Hepatocyte (in vitro differentiated cells): ENCODE measurements at regions not wholly inside any gene's neighbourhood (a gene's known extent, or its start where the extent isn't known, plus 50 kb on each side); places are given as distances from the start of the nearest gene placed in this dataset.

Experiments used
- DNase-seq: peaks from one replicate; pipeline ENCODE4 v3.0.0-alpha.2; 2016; ENCODE audit warnings: low spot score
- H2AFZ ChIP-seq: fragments of 200-600 bp; sonication (generic); 2 replicates; pipeline ENCODE4 v1.6.0; 2016; ENCODE audit warnings: antibody characterized with exemption, mild to moderate bottlenecking
- H3K27ac ChIP-seq: fragments of 200-600 bp; sonication (generic); 2 replicates; pipeline ENCODE4 v1.5.1; 2016; ENCODE audit warnings: mild to moderate bottlenecking
- H3K27me3 ChIP-seq: fragments of 200-600 bp; sonication (generic); 2 replicates; pipeline ENCODE4 v1.6.1; 2016
- H3K36me3 ChIP-seq: fragments of 200-600 bp; sonication (generic); replicated peaks from 2 replicates; pipeline ENCODE4 v1.5.1; 2016; ENCODE audit warnings: low read depth; ENCODE audit not compliant: insufficient read depth
- H3K4me1 ChIP-seq: fragments of 200-600 bp; sonication (generic); 2 replicates; pipeline ENCODE4 v1.5.1; 2016; ENCODE audit warnings: mild to moderate bottlenecking, moderate library complexity; ENCODE audit not compliant: insufficient read depth
- H3K4me2 ChIP-seq: fragments of 200-600 bp; sonication (generic); 2 replicates; pipeline ENCODE4 v1.6.0; 2016
- H3K4me3 ChIP-seq: fragments of 200-600 bp; sonication (generic); 2 replicates; pipeline ENCODE4 v1.5.1; 2016; ENCODE audit warnings: mild to moderate bottlenecking
- H3K79me2 ChIP-seq: fragments of 200-600 bp; sonication (generic); 2 replicates; pipeline ENCODE4 v1.6.0; 2017; ENCODE audit warnings: mild to moderate bottlenecking
- H3K9me2 ChIP-seq: fragments of 200-600 bp; sonication (generic); replicated peaks from 2 replicates; pipeline ENCODE4 v1.6.0; 2017; ENCODE audit warnings: mild to moderate bottlenecking; ENCODE audit not compliant: insufficient read depth
- H3K9me3 ChIP-seq: fragments of 200-600 bp; sonication (generic); 2 replicates; pipeline ENCODE4 v1.5.1; 2016; ENCODE audit warnings: low read depth, mild to moderate bottlenecking
- H4K20me1 ChIP-seq: fragments of 200-600 bp; sonication (generic); 2 replicates; pipeline ENCODE4 v1.6.0; 2016; ENCODE audit warnings: mild to moderate bottlenecking; ENCODE audit not compliant: insufficient read depth, poor library complexity, severe bottlenecking
- CTCF ChIP-seq: fragments of 200-600 bp; sonication (generic); IDR thresholded peaks from 2 replicates; pipeline ENCODE4 v1.5.1; 2016; ENCODE audit warnings: antibody characterized with exemption, mild to moderate bottlenecking; ENCODE audit not compliant: poor library complexity
- EZH2 ChIP-seq: fragments of 200-600 bp; sonication (generic); IDR thresholded peaks from 2 replicates; pipeline ENCODE4 v1.6.1; 2016; ENCODE audit warnings: antibody characterized with exemption, mild to moderate bottlenecking, borderline replicate concordance
- EZH2phosphoT487 ChIP-seq: fragments of 200-600 bp; sonication (generic); IDR thresholded peaks from one replicate; pipeline ENCODE4 v1.6.1; 2018; ENCODE audit warnings: antibody characterized with exemption, mild to moderate bottlenecking, low read depth, moderate library complexity; ENCODE audit not compliant: unreplicated experiment, severe bottlenecking
- WGBS: methylation state at CpG from one replicate; pipeline ENCODE4 v1.1.6; 2016; ENCODE audit warnings: low lambda C conversion rate; ENCODE audit errors: missing lambda C conversion rate; 5-methylcytosine and 5-hydroxymethylcytosine counted together

DNA sequence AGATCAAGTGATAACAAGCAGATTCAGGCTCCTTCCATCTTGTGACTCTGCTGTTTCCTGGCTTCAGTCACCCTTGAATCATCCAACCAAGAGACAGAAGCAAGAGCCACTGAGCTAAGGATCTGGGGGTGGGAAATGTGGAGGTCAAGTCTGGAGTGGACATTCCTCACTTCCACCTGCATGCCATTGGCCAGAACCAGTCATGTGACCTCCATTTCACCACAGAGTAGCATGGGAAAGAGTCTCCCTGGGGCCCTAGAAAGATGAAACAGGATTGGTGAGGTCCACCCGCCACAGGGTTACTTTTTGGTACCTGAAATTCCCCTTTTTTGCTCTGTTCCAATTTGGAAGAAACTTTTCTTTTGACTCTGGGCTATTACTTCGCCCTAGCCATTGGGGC is 1006.0 kb upstream of the EEF2KMT start:
- no peak overlapping the region for H3K4me3 ChIP-seq
- no peak for DNase-seq
- no peaks in the 10 kb centered on the region for H4K20me1 ChIP-seq
- 45% methylated on average over 2 of the region's 2 CpGs for WGBS
- no peaks in the 10 kb centered on the region for H3K27me3 ChIP-seq
- no peak overlapping the region for H3K27ac ChIP-seq
- no peaks in the 10 kb centered on the region for H3K79me2 ChIP-seq
- no peaks in the 10 kb centered on the region for H3K9me2 ChIP-seq
- H3K36me3 ChIP-seq: no peaks in the 10 kb centered on the region
- H2AFZ ChIP-seq: no peak overlapping the region
- no peaks in the 10 kb centered on the region for H3K4me1 ChIP-seq
- no peak overlapping the region for H3K4me2 ChIP-seq
- no peaks in the 10 kb centered on the region for H3K9me3 ChIP-seq
- TF ChIP-seq EZH2: no peak
- TF ChIP-seq CTCF: no peak
- TF ChIP-seq EZH2phosphoT487: no peak

- Histone ChIP-seq H3K27ac (no peak overlapping the region), H3K4me3 (no peak overlapping the region), H3K9me2 (no peaks in the 10 kb centered on the region), H3K36me3 (no peaks in the 10 kb centered on the region), H3K9me3 (no peaks in the 10 kb centered on the region), H2AFZ (no peak overlapping the region), H3K4me2 (no peak overlapping the region), H3K4me1 (no peaks in the 10 kb centered on the region), H4K20me1 (no peaks in the 10 kb centered on the region), H3K79me2 (no peaks in the 10 kb centered on the region), H3K27me3 (no peaks in the 10 kb centered on the region)
- no peak for DNase-seq
- TF ChIP-seq EZH2phosphoT487 (no peak), EZH2 (no peak), CTCF (no peak)
- 82% methylated on average over 4 of the region's 4 CpGs for WGBS
Observed at GRCh38 chr16:6099102-6099501, 1001.5 kb upstream of the EEF2KMT start.

DNA sequence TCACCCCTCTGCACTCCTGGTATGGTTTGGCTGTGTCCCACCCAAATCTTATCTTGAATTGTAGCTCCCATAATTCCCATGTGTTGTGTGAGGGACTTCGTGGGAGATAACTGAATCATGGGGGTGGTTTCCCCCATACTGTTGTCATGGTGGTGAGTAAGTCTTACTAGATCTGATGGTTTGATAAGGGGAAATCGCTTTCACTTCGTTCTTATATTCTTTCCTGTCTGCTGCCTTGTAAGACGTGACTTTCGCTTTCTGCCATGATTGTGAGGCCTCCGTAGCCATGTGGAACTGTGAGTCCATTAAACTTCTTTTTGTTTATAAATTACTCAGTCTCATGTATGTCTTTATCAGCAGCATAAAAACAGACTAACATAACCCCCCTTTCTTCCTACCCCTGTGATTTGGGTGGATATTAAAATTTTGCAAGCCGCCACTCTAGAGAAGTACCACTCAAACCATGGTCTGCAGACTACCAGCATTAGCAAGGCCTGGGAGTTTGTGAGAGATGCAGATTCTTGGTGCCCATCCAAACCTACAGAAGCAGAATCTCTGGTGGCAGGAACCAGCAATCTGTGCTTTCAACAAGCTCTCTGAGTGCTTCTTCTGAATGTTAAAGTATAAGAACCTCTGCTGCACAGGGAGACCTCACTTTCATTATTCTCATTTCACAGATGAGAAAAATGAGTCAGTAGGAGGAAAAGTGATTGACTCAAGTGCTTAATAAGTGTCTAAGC is 999.5 kb upstream of the EEF2KMT start:
- Histone ChIP-seq H3K36me3 (no peaks in the 10 kb centered on the region), H3K27me3 (no peaks in the 10 kb centered on the region), H3K4me3 (no peak overlapping the region), H3K79me2 (no peaks in the 10 kb centered on the region), H3K9me2 (no peaks in the 10 kb centered on the region), H3K9me3 (no peaks in the 10 kb centered on the region), H4K20me1 (no peaks in the 10 kb centered on the region), H3K4me2 (no peak overlapping the region), H2AFZ (no peak overlapping the region), H3K4me1 (no peaks in the 10 kb centered on the region), H3K27ac (no peak overlapping the region)
- TF ChIP-seq CTCF: no peak
- TF ChIP-seq EZH2phosphoT487: no peak
- no peak for TF ChIP-seq EZH2
- WGBS: 87% methylated on average over 7 of the region's 7 CpGs
- no peak for DNase-seq

DNA sequence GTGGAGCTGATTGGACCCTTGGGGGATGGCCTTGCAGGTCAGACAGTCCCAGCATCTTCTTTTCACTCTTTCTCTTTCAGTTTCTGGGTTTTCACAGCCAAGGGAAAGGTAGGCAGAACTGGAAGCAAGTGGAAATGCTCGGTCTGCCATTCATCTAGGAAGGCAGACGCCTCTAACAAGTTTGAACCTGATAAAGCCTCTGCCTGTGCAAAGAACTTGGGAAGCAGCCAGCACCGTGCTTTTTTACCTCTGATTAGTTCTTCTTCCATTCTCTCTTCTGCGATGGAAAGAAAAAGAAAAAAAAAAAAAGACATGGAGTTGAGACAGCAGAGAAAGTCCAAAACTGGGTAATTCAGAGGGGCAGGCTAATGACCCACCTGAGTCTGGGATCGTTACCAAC is 997.8 kb upstream of the EEF2KMT start:
- DNase-seq: no peak
- 87% methylated on average over 5 of the region's 5 CpGs for WGBS
- H3K27ac ChIP-seq: no peak overlapping the region
- TF ChIP-seq EZH2phosphoT487: no peak
- TF ChIP-seq EZH2: no peak
- TF ChIP-seq CTCF: no peak
- no peak overlapping the region for H3K4me3 ChIP-seq
- no peak overlapping the region for H2AFZ ChIP-seq
- no peak overlapping the region for H3K4me2 ChIP-seq
- H3K79me2 ChIP-seq: no peaks in the 10 kb centered on the region
- no peaks in the 10 kb centered on the region for H3K9me3 ChIP-seq
- no peaks in the 10 kb centered on the region for H3K36me3 ChIP-seq
- H4K20me1 ChIP-seq: no peaks in the 10 kb centered on the region
- H3K27me3 ChIP-seq: no peaks in the 10 kb centered on the region
- H3K9me2 ChIP-seq: no peaks in the 10 kb centered on the region
- H3K4me1 ChIP-seq: no peaks in the 10 kb centered on the region
